ENCODE measurements at regions not wholly inside any gene's neighbourhood (a gene's known extent, or its start where the extent isn't known, plus 50 kb on each side); places are given as distances from the start of the nearest gene placed in this dataset.

DNA sequence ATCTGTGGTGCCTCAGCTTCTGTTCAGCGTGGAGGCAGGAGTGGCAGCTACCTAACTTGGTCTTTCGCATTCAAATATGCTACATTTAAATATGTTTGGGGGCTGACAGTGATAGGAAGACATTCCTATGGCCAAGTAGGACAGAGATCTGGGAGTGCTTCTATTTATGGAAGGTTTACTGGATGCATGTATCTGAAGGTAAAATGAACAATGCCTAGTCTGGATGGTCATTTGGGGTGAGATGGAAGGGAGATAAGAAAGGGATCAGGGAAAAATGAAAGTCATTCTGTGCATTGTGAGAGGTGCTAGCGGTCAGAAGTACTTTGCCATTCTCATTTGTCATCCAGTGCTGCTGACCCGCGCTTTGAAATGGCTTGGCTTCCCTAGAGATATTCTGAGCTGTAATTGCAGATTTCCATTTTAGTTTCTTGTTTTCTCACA lies 107.3 kb upstream of the FOXN2 start:
- TF ChIP-seq, protein P1, sequence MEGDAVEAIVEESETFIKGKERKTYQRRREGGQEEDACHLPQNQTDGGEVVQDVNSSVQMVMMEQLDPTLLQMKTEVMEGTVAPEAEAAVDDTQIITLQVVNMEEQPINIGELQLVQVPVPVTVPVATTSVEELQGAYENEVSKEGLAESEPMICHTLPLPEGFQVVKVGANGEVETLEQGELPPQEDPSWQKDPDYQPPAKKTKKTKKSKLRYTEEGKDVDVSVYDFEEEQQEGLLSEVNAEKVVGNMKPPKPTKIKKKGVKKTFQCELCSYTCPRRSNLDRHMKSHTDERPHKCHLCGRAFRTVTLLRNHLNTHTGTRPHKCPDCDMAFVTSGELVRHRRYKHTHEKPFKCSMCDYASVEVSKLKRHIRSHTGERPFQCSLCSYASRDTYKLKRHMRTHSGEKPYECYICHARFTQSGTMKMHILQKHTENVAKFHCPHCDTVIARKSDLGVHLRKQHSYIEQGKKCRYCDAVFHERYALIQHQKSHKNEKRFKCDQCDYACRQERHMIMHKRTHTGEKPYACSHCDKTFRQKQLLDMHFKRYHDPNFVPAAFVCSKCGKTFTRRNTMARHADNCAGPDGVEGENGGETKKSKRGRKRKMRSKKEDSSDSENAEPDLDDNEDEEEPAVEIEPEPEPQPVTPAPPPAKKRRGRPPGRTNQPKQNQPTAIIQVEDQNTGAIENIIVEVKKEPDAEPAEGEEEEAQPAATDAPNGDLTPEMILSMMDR (conservative IDR thresholded peaks at IDR 0.05 in 1 of 2, IDR thresholded peaks at IDR 0.05 in 1 of 2; ENCODE audit: low read depth in 1 of 2, low read length in 2 of 2): no peak
- no peak for TF ChIP-seq EZH2 (IDR thresholded peaks at IDR 0.05; ENCODE audit: low read length, missing control alignments)
